Bronchial epithelial cell (primary cell): ENCODE measurements at regions not wholly inside any gene's neighbourhood (a gene's known extent, or its start where the extent isn't known, plus 50 kb on each side); places are given as distances from the start of the nearest gene placed in this dataset.

Experiments used
- DNase-seq: peaks from one replicate; pipeline ENCODE4 v3.0.0-alpha.2; 2010; ENCODE audit warnings: low read depth
- FAIRE-seq: peaks from 2 replicates; lab custom pipeline; 2011; peaks lifted over from hg19 to GRCh38; lab: Jason Lieb, UNC
- H3K27me3 ChIP-seq: 2 replicates; pipeline ENCODE4 v1.5.1; 2011; ENCODE audit warnings: low read length; ENCODE audit not compliant: control insufficient read depth, insufficient read depth
- H3K36me3 ChIP-seq: 2 replicates; pipeline ENCODE4 v1.5.1; 2011; ENCODE audit warnings: low read length; ENCODE audit not compliant: control insufficient read depth, insufficient read depth
- H3K4me3 ChIP-seq: 2 replicates; pipeline ENCODE4 v1.5.1; 2011; ENCODE audit warnings: mild to moderate bottlenecking, low read depth, low read length, control low read depth
- CTCF ChIP-seq: IDR thresholded peaks from 2 replicates; pipeline ENCODE4 v1.5.1; 2011; ENCODE audit warnings: mild to moderate bottlenecking, moderate library complexity, low read length, control low read depth, inconsistent platforms; ENCODE audit not compliant: insufficient read depth, severe bottlenecking

GRCh38 chr2:22883054-22883453, 501.9 kb upstream of the KLHL29 start:
- TF ChIP-seq CTCF = no peak
- Histone ChIP-seq H3K4me3 (no peak overlapping the region), H3K27me3 (no peaks in the 10 kb centered on the region), H3K36me3 (no peaks in the 10 kb centered on the region)
- no peak for DNase-seq
- FAIRE-seq = no peak

GRCh38 chr2:22885245-22885644, 499.7 kb upstream of the KLHL29 start:
- Histone ChIP-seq H3K27me3 (no peaks in the 10 kb centered on the region), H3K4me3 (no peak overlapping the region), H3K36me3 (no peaks in the 10 kb centered on the region)
- DNase-seq = no peak
- TF ChIP-seq CTCF = no peak
- no peak for FAIRE-seq

GRCh38 chr2:22887426-22887825, 497.6 kb upstream of the KLHL29 start:
- H3K4me3 ChIP-seq = no peak overlapping the region
- FAIRE-seq = no peak

GRCh38 chr2:22887845-22888244, 497.1 kb upstream of the KLHL29 start:
- Histone ChIP-seq H3K4me3 (no peak overlapping the region), H3K36me3 (no peaks in the 10 kb centered on the region), H3K27me3 (no peaks in the 10 kb centered on the region)
- no peak for DNase-seq
- no peak for FAIRE-seq
- no peak for TF ChIP-seq CTCF

More at GRCh38 chr2:22887426-22887825, 497.6 kb upstream of the KLHL29 start:
- Histone ChIP-seq H3K27me3 (no peaks in the 10 kb centered on the region), H3K36me3 (no peaks in the 10 kb centered on the region)
- DNase-seq = no peak
- no peak for TF ChIP-seq CTCF

- TF ChIP-seq CTCF = no peak
- FAIRE-seq = no peak
- H3K4me3 ChIP-seq = no peak overlapping the region
These were observed 494.8 kb upstream of the KLHL29 start for GRCh38 chr2:22890132-22890531.

GRCh38 chr2:22893761-22894517, 491.0 kb upstream of the KLHL29 start:
- no peak for DNase-seq
- no peaks in the 10 kb centered on the region for H3K36me3 ChIP-seq
- no peak for TF ChIP-seq CTCF
- no peak for FAIRE-seq
- no peaks in the 10 kb centered on the region for H3K27me3 ChIP-seq
- no peak overlapping the region for H3K4me3 ChIP-seq

More at GRCh38 chr2:22890132-22890531, 494.8 kb upstream of the KLHL29 start:
- DNase-seq = no peak
- Histone ChIP-seq H3K27me3 (no peaks in the 10 kb centered on the region), H3K36me3 (no peaks in the 10 kb centered on the region)
